Kasumi-1 (cell line): ENCODE measurements at regions not wholly inside any gene's neighbourhood (a gene's known extent, or its start where the extent isn't known, plus 50 kb on each side); places are given as distances from the start of the nearest gene placed in this dataset.

Experiments used
- DNase-seq, 2 experiments: peaks; one replicate each; lab custom pipeline; 2025; lab: John Stamatoyannopoulos, UW

- DNase-seq, result no peak
Observed at GRCh38 chr10:6769704-6770417, 189.8 kb upstream of the PRKCQ start.

- DNase-seq, result no peak
Observed at GRCh38 chr10:6766131-6766801, 186.2 kb upstream of the PRKCQ start.

- DNase-seq, result no peak
Observed at GRCh38 chr10:6763423-6763822, 183.3 kb upstream of the PRKCQ start.

GRCh38 chr10:6763001-6763400 lies 182.9 kb upstream of the PRKCQ start:
- DNase-seq, result no peak

GRCh38 chr10:6759961-6760360 lies 179.9 kb upstream of the PRKCQ start:
- no peak for DNase-seq

GRCh38 chr10:6757158-6757557 lies 177.1 kb upstream of the PRKCQ start:
- DNase-seq, result no peak

- no peak for DNase-seq
Observed at GRCh38 chr10:6756716-6757115, 176.6 kb upstream of the PRKCQ start.

GRCh38 chr10:6755781-6756460 lies 175.8 kb upstream of the PRKCQ start:
- no peak for DNase-seq

GRCh38 chr10:6753644-6754043 lies 173.6 kb upstream of the PRKCQ start:
- DNase-seq, result no peak

- no peak for DNase-seq
Observed at GRCh38 chr10:6751363-6751762, 171.3 kb upstream of the PRKCQ start.

- no peak for DNase-seq
Observed at GRCh38 chr10:6748981-6749635, 169.0 kb upstream of the PRKCQ start.

- no peak for DNase-seq
Observed at GRCh38 chr10:6748029-6748428, 168.0 kb upstream of the PRKCQ start.

GRCh38 chr10:6746782-6747181 lies 166.7 kb upstream of the PRKCQ start:
- no peak for DNase-seq

- DNase-seq, result no peak
Observed at GRCh38 chr10:6743291-6743849, 163.3 kb upstream of the PRKCQ start.

GRCh38 chr10:6741541-6741941 lies 161.5 kb upstream of the PRKCQ start:
- DNase-seq, result no peak

GRCh38 chr10:6739530-6740174 lies 159.6 kb upstream of the PRKCQ start:
- no peak for DNase-seq

- DNase-seq, result no peak
Observed at GRCh38 chr10:6738112-6738768, 158.2 kb upstream of the PRKCQ start.

- DNase-seq, result no peak
Observed at GRCh38 chr10:6737758-6738111, 157.7 kb upstream of the PRKCQ start.

- no peak for DNase-seq
Observed at GRCh38 chr10:6737080-6737641, 157.1 kb upstream of the PRKCQ start.

- DNase-seq, result no peak
Observed at GRCh38 chr10:6734286-6734685, 154.2 kb upstream of the PRKCQ start.

- DNase-seq, result no peak
Observed at GRCh38 chr10:6729861-6730344, 149.8 kb upstream of the PRKCQ start.
